T1000 (cell line): ENCODE measurements at regions not wholly inside any gene's neighbourhood (a gene's known extent, or its start where the extent isn't known, plus 50 kb on each side); places are given as distances from the start of the nearest gene placed in this dataset.
"Not testable (repeated sequence)": the region's sequence is repeated elsewhere in the genome, so short reads cannot be mapped to it uniquely, and the experiment has no call there.

Experiments used
- DNase-seq: peaks from one replicate; lab custom pipeline; 2025; ENCODE audit warnings: mixed read lengths; lab: John Stamatoyannopoulos, UW

GRCh38 chr1:222948079-222948478 is 133.2 kb downstream of the DISP1 start:
- DNase-seq, result no peak

GRCh38 chr1:222950892-222951291 is 136.1 kb downstream of the DISP1 start:
- DNase-seq, result no peak

GRCh38 chr1:222953585-222953984 is 138.7 kb downstream of the DISP1 start:
- DNase-seq, result no peak

GRCh38 chr1:222955964-222956363 is 141.1 kb downstream of the DISP1 start:
- no peak for DNase-seq

- DNase-seq, result no peak
Measured at GRCh38 chr1:222956601-222957000, 141.8 kb downstream of the DISP1 start.

GRCh38 chr1:222967466-222968240 is 152.8 kb downstream of the DISP1 start:
- no peak for DNase-seq

- DNase-seq, result no peak
Measured at GRCh38 chr1:222970040-222970439, 155.2 kb downstream of the DISP1 start.

- no peak for DNase-seq
Measured at GRCh38 chr1:222970711-222971110, 155.9 kb downstream of the DISP1 start.

GRCh38 chr1:222971146-222971545 is 156.3 kb downstream of the DISP1 start:
- DNase-seq, result no peak

- DNase-seq, result no peak
Measured at GRCh38 chr1:222973561-222973960, 158.7 kb downstream of the DISP1 start.

- DNase-seq, result peak; percentile 9
Measured at GRCh38 chr1:222974496-222974895, 159.7 kb downstream of the DISP1 start.

- no peak for DNase-seq
Measured at GRCh38 chr1:222975472-222976122, 160.8 kb downstream of the DISP1 start.

- no peak for DNase-seq
Measured at GRCh38 chr1:222976453-222976852, 161.6 kb downstream of the DISP1 start.

GRCh38 chr1:222977294-222977693 is 162.5 kb downstream of the DISP1 start:
- not testable (repeated sequence) for DNase-seq

GRCh38 chr1:222979561-222979960 is 163.5 kb downstream of the TLR5 start:
- DNase-seq, result no peak

GRCh38 chr1:222987674-222988076 is 155.4 kb downstream of the TLR5 start:
- no peak for DNase-seq

GRCh38 chr1:222989443-222989842 is 153.6 kb downstream of the TLR5 start:
- no peak for DNase-seq

GRCh38 chr1:222991177-222991576 is 151.9 kb downstream of the TLR5 start:
- no peak for DNase-seq

- no peak for DNase-seq
Measured at GRCh38 chr1:222991908-222992307, 151.1 kb downstream of the TLR5 start.

- no peak for DNase-seq
Measured at GRCh38 chr1:222994511-222995235, 148.4 kb downstream of the TLR5 start.

GRCh38 chr1:222995236-222995580 is 147.8 kb downstream of the TLR5 start:
- no peak for DNase-seq

GRCh38 chr1:222995620-222996309 is 147.3 kb downstream of the TLR5 start:
- DNase-seq, result no peak
